ENCODE measurements at regions not wholly inside any gene's neighbourhood (a gene's known extent, or its start where the extent isn't known, plus 50 kb on each side); places are given as distances from the start of the nearest gene placed in this dataset.
A peak's percentile ranks its signal among the peaks of the same experiment; 100 is the strongest.

- Histone ChIP-seq H3K27me3 (ENCODE audit: insufficient read depth, low read depth, low read length) (no peaks in the 10 kb centered on the region), H2AFZ (ENCODE audit: low read depth, low read length) (no peak overlapping the region), H3K27ac (ENCODE audit: low read length) (no peak overlapping the region), H4K20me1 (ENCODE audit: insufficient read depth) (no peaks in the 10 kb centered on the region), H3K36me3 (ENCODE audit: insufficient read depth, low read length) (no peaks in the 10 kb centered on the region), H3F3A (ENCODE audit: insufficient read depth, low read length, poor library complexity, severe bottlenecking) (no peaks in the 10 kb centered on the region), H3K79me2 (replicated peaks; ENCODE audit: insufficient read depth, low read length) (no peaks in the 10 kb centered on the region), H3K4me3 (ENCODE audit: low read length) (no peak overlapping the region), H3K4me2 (ENCODE audit: low read length) (no peak overlapping the region), H3K9me2 (ENCODE audit: insufficient read depth, low read length) (no peaks in the 10 kb centered on the region), H3K9ac (ENCODE audit: low read length) (no peak overlapping the region), H3K9me3 (ENCODE audit: low read length) (no peaks in the 10 kb centered on the region)
- no peak for TF ChIP-seq SMC3 (conservative IDR thresholded peaks at IDR 0.05; ENCODE audit: poor library complexity)
- no peak for TF ChIP-seq EP300 (conservative IDR thresholded peaks at IDR 0.05; ENCODE audit: poor library complexity, severe bottlenecking)
- no peak for TF ChIP-seq TAF1 (IDR thresholded peaks at IDR 0.05; ENCODE audit: low read depth)
- TF ChIP-seq CTCF (IDR thresholded peaks at IDR 0.05; ENCODE audit: poor library complexity, severe bottlenecking) = no peak
- TF ChIP-seq, protein P1, sequence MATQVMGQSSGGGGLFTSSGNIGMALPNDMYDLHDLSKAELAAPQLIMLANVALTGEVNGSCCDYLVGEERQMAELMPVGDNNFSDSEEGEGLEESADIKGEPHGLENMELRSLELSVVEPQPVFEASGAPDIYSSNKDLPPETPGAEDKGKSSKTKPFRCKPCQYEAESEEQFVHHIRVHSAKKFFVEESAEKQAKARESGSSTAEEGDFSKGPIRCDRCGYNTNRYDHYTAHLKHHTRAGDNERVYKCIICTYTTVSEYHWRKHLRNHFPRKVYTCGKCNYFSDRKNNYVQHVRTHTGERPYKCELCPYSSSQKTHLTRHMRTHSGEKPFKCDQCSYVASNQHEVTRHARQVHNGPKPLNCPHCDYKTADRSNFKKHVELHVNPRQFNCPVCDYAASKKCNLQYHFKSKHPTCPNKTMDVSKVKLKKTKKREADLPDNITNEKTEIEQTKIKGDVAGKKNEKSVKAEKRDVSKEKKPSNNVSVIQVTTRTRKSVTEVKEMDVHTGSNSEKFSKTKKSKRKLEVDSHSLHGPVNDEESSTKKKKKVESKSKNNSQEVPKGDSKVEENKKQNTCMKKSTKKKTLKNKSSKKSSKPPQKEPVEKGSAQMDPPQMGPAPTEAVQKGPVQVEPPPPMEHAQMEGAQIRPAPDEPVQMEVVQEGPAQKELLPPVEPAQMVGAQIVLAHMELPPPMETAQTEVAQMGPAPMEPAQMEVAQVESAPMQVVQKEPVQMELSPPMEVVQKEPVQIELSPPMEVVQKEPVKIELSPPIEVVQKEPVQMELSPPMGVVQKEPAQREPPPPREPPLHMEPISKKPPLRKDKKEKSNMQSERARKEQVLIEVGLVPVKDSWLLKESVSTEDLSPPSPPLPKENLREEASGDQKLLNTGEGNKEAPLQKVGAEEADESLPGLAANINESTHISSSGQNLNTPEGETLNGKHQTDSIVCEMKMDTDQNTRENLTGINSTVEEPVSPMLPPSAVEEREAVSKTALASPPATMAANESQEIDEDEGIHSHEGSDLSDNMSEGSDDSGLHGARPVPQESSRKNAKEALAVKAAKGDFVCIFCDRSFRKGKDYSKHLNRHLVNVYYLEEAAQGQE (IDR thresholded peaks at IDR 0.05; ENCODE audit: borderline replicate concordance) = no peak
- TF ChIP-seq MXI1 (conservative IDR thresholded peaks at IDR 0.05; ENCODE audit: poor library complexity, severe bottlenecking) = no peak
- TF ChIP-seq EZH2 (IDR thresholded peaks at IDR 0.05; ENCODE audit: borderline replicate concordance, insufficient read depth, low read length, poor library complexity, severe bottlenecking) = no peak
Measured at GRCh38 chr3:194272861-194273742, 78.0 kb downstream of the CPN2 start.

DNA sequence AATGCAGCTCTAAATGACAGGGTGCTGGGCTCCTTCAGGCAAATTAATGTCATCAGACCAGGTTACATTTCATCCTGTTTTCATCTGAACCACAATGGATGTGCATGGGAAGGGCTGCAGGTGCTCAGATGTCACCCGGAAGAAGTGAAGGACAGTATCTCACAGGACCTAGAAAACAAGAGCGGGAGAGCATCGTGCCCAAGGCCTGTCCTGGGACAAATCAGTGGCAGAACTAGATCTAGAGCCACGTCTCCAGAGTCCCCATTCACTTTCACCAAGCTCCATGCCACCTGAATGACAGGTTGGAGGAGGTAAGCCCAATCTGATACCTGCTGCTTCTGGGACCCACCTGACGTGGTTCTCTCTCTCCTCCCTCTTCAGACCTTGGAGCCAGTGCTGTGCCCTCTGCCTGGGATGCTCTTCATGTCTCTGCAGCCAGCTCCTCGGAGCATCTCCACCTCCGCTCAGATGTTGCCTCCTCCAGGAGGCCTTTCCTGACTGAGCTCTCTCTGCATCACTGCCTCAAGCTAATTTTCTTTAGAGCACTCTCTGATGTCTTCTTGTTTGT, 77.3 kb downstream of the CPN2 start:
- H3K9me2 ChIP-seq (ENCODE audit: insufficient read depth, low read length) = no peaks in the 10 kb centered on the region
- no peak overlapping the region for H3K4me3 ChIP-seq (ENCODE audit: low read length)
- no peaks in the 10 kb centered on the region for H3K9me3 ChIP-seq (ENCODE audit: low read length)
- H3K27me3 ChIP-seq (ENCODE audit: insufficient read depth, low read depth, low read length) = no peaks in the 10 kb centered on the region
- no peak overlapping the region for H2AFZ ChIP-seq (ENCODE audit: low read depth, low read length)
- H3F3A ChIP-seq (ENCODE audit: insufficient read depth, low read length, poor library complexity, severe bottlenecking) = no peaks in the 10 kb centered on the region
- H3K79me2 ChIP-seq (replicated peaks; ENCODE audit: insufficient read depth, low read length) = no peaks in the 10 kb centered on the region
- no peak overlapping the region for H3K4me2 ChIP-seq (ENCODE audit: low read length)
- H4K20me1 ChIP-seq (ENCODE audit: insufficient read depth) = no peaks in the 10 kb centered on the region
- H3K9ac ChIP-seq (ENCODE audit: low read length) = no peak overlapping the region
- H3K27ac ChIP-seq (ENCODE audit: low read length) = peak overlapping the region; percentile 48
- TF ChIP-seq, protein P1 (IDR thresholded peaks at IDR 0.05; ENCODE audit: borderline replicate concordance) = no peak
- TF ChIP-seq TAF1 (IDR thresholded peaks at IDR 0.05; ENCODE audit: low read depth) (no peak), RAD21 (conservative IDR thresholded peaks at IDR 0.05) (no peak), EZH2 (IDR thresholded peaks at IDR 0.05; ENCODE audit: borderline replicate concordance, insufficient read depth, low read length, poor library complexity, severe bottlenecking) (no peak), POLR2AphosphoS5 (IDR thresholded peaks at IDR 0.05) (no peak), CTCF (IDR thresholded peaks at IDR 0.05; ENCODE audit: poor library complexity, severe bottlenecking) (no peak), EP300 (conservative IDR thresholded peaks at IDR 0.05; ENCODE audit: poor library complexity, severe bottlenecking) (no peak), MXI1 (conservative IDR thresholded peaks at IDR 0.05; ENCODE audit: poor library complexity, severe bottlenecking) (no peak)
- no peaks in the 10 kb centered on the region for H3K36me3 ChIP-seq (ENCODE audit: insufficient read depth, low read length)

Measured in neural cell (in vitro differentiated cells).